ENCODE measurements at regions not wholly inside any gene's neighbourhood (a gene's known extent, or its start where the extent isn't known, plus 50 kb on each side); places are given as distances from the start of the nearest gene placed in this dataset.

GRCh38 chr15:61671736-61672135, 388.5 kb downstream of the VPS13C start:
- no peak overlapping the region for H4K91ac ChIP-seq (ENCODE audit: insufficient read depth, low read depth, low read length)
- no peak overlapping the region for H3K14ac ChIP-seq (replicated peaks; ENCODE audit: low read depth, low read length)
- no peak overlapping the region for H3K56ac ChIP-seq (ENCODE audit: extremely low read depth, insufficient read depth, low read length)
- no peak overlapping the region for H2BK5ac ChIP-seq (ENCODE audit: low read depth, low read length, poor library complexity, severe bottlenecking)
- no peak overlapping the region for H3K9ac ChIP-seq (ENCODE audit: low read depth, low read length)
- H3K4me3 ChIP-seq (ENCODE audit: insufficient read depth, low read depth, low read length) = no peak overlapping the region
- no peaks in the 10 kb centered on the region for H3K9me3 ChIP-seq (ENCODE audit: control insufficient read depth, insufficient read depth, low read length)
- H4K5ac ChIP-seq (ENCODE audit: low read depth, low read length) = no peak overlapping the region
- H2BK120ac ChIP-seq (ENCODE audit: low read depth, low read length) = no peak overlapping the region
- ATAC-seq (ENCODE audit: low read depth) (no peak), DNase-seq (no peak)
- dilution Hi-C loops (cut with HindIII; ENCODE audit: low sequenced_read_pairs, unreplicated experiment) (no loop called here), in situ Hi-C loops (cut with MboI; ENCODE audit: low sequenced_read_pairs) (no loop called here), intact Hi-C loops (cut with micrococcal nuclease) (no loop called here)
- H3K4me2 ChIP-seq (ENCODE audit: low read depth, low read length) = no peak overlapping the region
- H2AFZ ChIP-seq (replicated peaks; ENCODE audit: low read length, poor library complexity) = no peak overlapping the region
- H3K4me1 ChIP-seq (ENCODE audit: control insufficient read depth, insufficient read depth, low read length) = no peaks in the 10 kb centered on the region
- no peak overlapping the region for H3K23ac ChIP-seq (ENCODE audit: low read depth, low read length)
- no peak overlapping the region for H2AK5ac ChIP-seq (ENCODE audit: low read depth, low read length)
- no CpG with 5 or more reads among the region's 6 CpGs for WGBS, 2 experiments (ENCODE audit: extremely low coverage in 2 of 2, insufficient read length in 1 of 2)
- no peak overlapping the region for H2AK9ac ChIP-seq (replicated peaks; ENCODE audit: low read depth, low read length, poor library complexity)
- POLR2A ChIA-PET (ENCODE audit: unreplicated experiment) = no interaction called here
- H3K36me3 ChIP-seq (ENCODE audit: control insufficient read depth, insufficient read depth, low read length) = no peaks in the 10 kb centered on the region
- H3K27me3 ChIP-seq (ENCODE audit: control insufficient read depth, insufficient read depth, low read length) = no peaks in the 10 kb centered on the region
- no peak overlapping the region for H3K4ac ChIP-seq (ENCODE audit: low read depth, low read length)
- H2BK20ac ChIP-seq (ENCODE audit: low read depth, low read length) = no peak overlapping the region
- H4K8ac ChIP-seq (ENCODE audit: low read depth in 2 of 2, low read length in 2 of 2) = no peak overlapping the region
- CTCF ChIA-PET = no interaction called here
- H3K18ac ChIP-seq (ENCODE audit: low read depth, low read length) = no peak overlapping the region
- no peaks in the 10 kb centered on the region for H3K79me1 ChIP-seq (ENCODE audit: low read depth in 1 of 2, low read length in 2 of 2)
- no peak overlapping the region for H2BK15ac ChIP-seq (ENCODE audit: low read depth, low read length)
- no peaks in the 10 kb centered on the region for H3K9me1 ChIP-seq (ENCODE audit: insufficient read depth, low read length)
- no peak overlapping the region for H3K27ac ChIP-seq (ENCODE audit: insufficient read depth, low read length)
- no peaks in the 10 kb centered on the region for H4K20me1 ChIP-seq (ENCODE audit: insufficient read depth, low read length)
- TF ChIP-seq SMC3 (IDR thresholded peaks at IDR 0.05; ENCODE audit: low read depth, low read length) (no peak), CTCF (conservative IDR thresholded peaks at IDR 0.05; ENCODE audit: low read depth, low read length) (no peak), RAD21 (IDR thresholded peaks at IDR 0.05; ENCODE audit: low read length) (no peak), MAZ (IDR thresholded peaks at IDR 0.05; ENCODE audit: borderline replicate concordance, low read depth, low read length) (no peak), ELK1 (IDR thresholded peaks at IDR 0.05; ENCODE audit: borderline replicate concordance, low read depth, low read length) (no peak), NFE2L2 (IDR thresholded peaks at IDR 0.05; ENCODE audit: low read depth, low read length) (no peak), BHLHE40 (IDR thresholded peaks at IDR 0.05; ENCODE audit: low read depth, low read length) (no peak), POLR2A (IDR thresholded peaks at IDR 0.05; ENCODE audit: low read depth, low read length) (no peak), CEBPB (IDR thresholded peaks at IDR 0.05; ENCODE audit: low read depth, low read length) (no peak), MXI1 (IDR thresholded peaks at IDR 0.05; ENCODE audit: borderline replicate concordance, low read depth, low read length) (no peak)
- BruUV-seq (replicated peaks) = no TSS peak
